CD4-positive, alpha-beta memory T cell (primary cell): ENCODE measurements at regions not wholly inside any gene's neighbourhood (a gene's known extent, or its start where the extent isn't known, plus 50 kb on each side); places are given as distances from the start of the nearest gene placed in this dataset.
"Not testable (repeated sequence)": the region's sequence is repeated elsewhere in the genome, so short reads cannot be mapped to it uniquely, and the experiment has no call there.

ENCODE experiments used
- CTCF ChIA-PET: fragments of 350-600 bp; sonication (Branson Sonifier 250); formaldehyde crosslinking; loops from one replicate; lab custom pipeline; 2021; ENCODE audit warnings: inconsistent platforms; ENCODE audit not compliant: partially characterized antibody; lab: Charles Lee
- POLR2A ChIA-PET: fragments of 350-600 bp; sonication (Branson Sonifier 250); formaldehyde crosslinking; loops from one replicate; lab custom pipeline; 2021; ENCODE audit not compliant: partially characterized antibody; lab: Charles Lee
- DNase-seq, 5 donors: peaks; one replicate each; pipeline versions ENCODE4 v3.0.0 to v3.0.0-alpha.2; 2020 to 2022; ENCODE audit warnings: mixed read lengths in 1 of 5
- H3K27ac ChIP-seq: one replicate; pipeline ENCODE4 v1.7.0; 2013; ENCODE audit warnings: low read depth, low read length
- H3K27me3 ChIP-seq: 2 replicates; pipeline ENCODE4 v1.7.0; 2013; ENCODE audit warnings: mild to moderate bottlenecking, low read length, moderate library complexity; ENCODE audit not compliant: insufficient read depth
- H3K36me3 ChIP-seq: 2 replicates; pipeline ENCODE4 v1.7.0; 2013; ENCODE audit warnings: mild to moderate bottlenecking, low read length, moderate library complexity; ENCODE audit not compliant: insufficient read depth
- H3K4me1 ChIP-seq: 2 replicates; pipeline ENCODE4 v1.7.0; 2013; ENCODE audit warnings: mild to moderate bottlenecking, low read length, moderate library complexity; ENCODE audit not compliant: insufficient read depth
- H3K4me3 ChIP-seq, 2 donors: one replicate each; pipeline ENCODE4 v1.7.0; 2013; ENCODE audit warnings: low read length in 2 of 2, mild to moderate bottlenecking in 1 of 2
- H3K9me3 ChIP-seq, 2 donors: one replicate each; pipeline ENCODE4 v1.7.0; 2013; ENCODE audit warnings: low read length in 2 of 2, control low read depth in 1 of 2; ENCODE audit not compliant: control insufficient read depth in 1 of 2
- H3K27ac Mint-ChIP-seq, 7 donors: one replicate each; pipeline ENCODE4 v1.8.0; 2020 to 2021; ENCODE audit warnings: mixed read lengths in 7 of 7, mild to moderate bottlenecking in 6 of 7, inconsistent platforms in 3 of 7, moderate library complexity in 3 of 7
- H3K27me3 Mint-ChIP-seq, 2 donors: one replicate each; pipeline ENCODE4 v1.8.0; 2020 to 2021; ENCODE audit warnings: mixed read lengths in 2 of 2
- H3K36me3 Mint-ChIP-seq, 2 donors: one replicate each; pipeline ENCODE4 v1.8.0; 2020 to 2021; ENCODE audit warnings: mixed read lengths in 2 of 2, inconsistent platforms in 1 of 2, mild to moderate bottlenecking in 1 of 2
- H3K4me1 Mint-ChIP-seq, 4 donors: one replicate each; pipeline ENCODE4 v1.8.0; 2020 to 2021; ENCODE audit warnings: mixed read lengths in 4 of 4, mild to moderate bottlenecking in 1 of 4
- H3K4me3 Mint-ChIP-seq, 8 donors: one replicate each; pipeline ENCODE4 v1.8.0; 2020 to 2021; ENCODE audit warnings: mixed read lengths in 8 of 8, mild to moderate bottlenecking in 7 of 8, moderate library complexity in 6 of 8, inconsistent platforms in 3 of 8
- H3K9me3 Mint-ChIP-seq, 8 donors: one replicate each; pipeline ENCODE4 v1.8.0; 2020 to 2021; ENCODE audit warnings: mixed read lengths in 8 of 8, mild to moderate bottlenecking in 5 of 8, inconsistent platforms in 3 of 8, moderate library complexity in 1 of 8
- intact Hi-C: fragments of 100-400 bp; cut with micrococcal nuclease; formaldehyde crosslinking; loops from one replicate; pipeline ENCODE4 v1.15.1; 2023

GRCh38 chr9:78905986-78906755, 609.2 kb downstream of the PSAT1 start:
- ChIA-PET CTCF (no interaction called here), POLR2A (no interaction called here)
- no peak overlapping the region for H3K4me3 Mint-ChIP-seq
- H3K4me1 ChIP-seq: no peaks in the 10 kb centered on the region
- no peaks in the 10 kb centered on the region for H3K27me3 Mint-ChIP-seq
- intact Hi-C loops: no loop called here
- no peaks in the 10 kb centered on the region for H3K36me3 Mint-ChIP-seq
- no peaks in the 10 kb centered on the region for H3K9me3 ChIP-seq
- no peaks in the 10 kb centered on the region for H3K27me3 ChIP-seq
- H3K9me3 Mint-ChIP-seq: peaks cover 0 to 10% (median 0%) of the 10 kb centered on the region in 8 donors
- no peaks in the 10 kb centered on the region for H3K36me3 ChIP-seq
- no peak overlapping the region for H3K27ac Mint-ChIP-seq
- no peaks in the 10 kb centered on the region for H3K4me1 Mint-ChIP-seq
- no peak overlapping the region for H3K27ac ChIP-seq
- no peak overlapping the region for H3K4me3 ChIP-seq
- no peak for DNase-seq

GRCh38 chr9:78909566-78909965, 612.6 kb downstream of the PSAT1 start:
- Histone ChIP-seq H3K4me3 (no peak overlapping the region), H3K4me1 (no peaks in the 10 kb centered on the region), H3K9me3 (no peaks in the 10 kb centered on the region), H3K27ac (no peak overlapping the region), H3K27me3 (no peaks in the 10 kb centered on the region), H3K36me3 (no peaks in the 10 kb centered on the region)
- intact Hi-C loops: no loop called here
- Mint-ChIP-seq H3K36me3 (no peaks in the 10 kb centered on the region), H3K4me1 (no peaks in the 10 kb centered on the region), H3K9me3 (peaks cover 0 to 10% (median 0%) of the 10 kb centered on the region in 8 donors), H3K4me3 (no peak overlapping the region), H3K27me3 (no peaks in the 10 kb centered on the region), H3K27ac (no peak overlapping the region)
- POLR2A ChIA-PET: no interaction called here
- DNase-seq: no peak
- CTCF ChIA-PET: no interaction called here

DNA sequence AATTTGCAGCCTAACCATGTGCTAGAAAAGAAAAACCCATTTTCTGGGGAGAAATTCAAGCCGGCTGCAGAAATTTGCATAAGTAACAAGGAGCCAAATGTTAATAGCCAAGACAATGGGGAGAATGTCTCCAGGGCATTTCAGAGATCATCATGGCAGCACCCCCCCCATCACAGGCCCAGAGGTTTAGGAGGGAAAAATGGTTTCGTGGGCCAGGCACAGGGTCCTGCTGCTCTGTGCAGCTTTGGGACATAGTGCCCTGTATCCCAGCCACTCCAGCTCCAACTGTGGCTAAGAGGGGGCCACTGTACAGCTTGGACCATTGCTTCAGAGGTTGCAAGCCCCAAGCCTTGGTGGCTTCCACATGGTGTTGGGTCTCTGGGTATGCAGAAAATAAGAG, 620.0 kb downstream of the PSAT1 start:
- POLR2A ChIA-PET, H3K27ac ChIP-seq, H3K27ac Mint-ChIP-seq, H3K4me3 ChIP-seq, H3K36me3 Mint-ChIP-seq, H3K4me1 ChIP-seq, intact Hi-C loops, H3K9me3 ChIP-seq, H3K27me3 Mint-ChIP-seq, H3K27me3 ChIP-seq, CTCF ChIA-PET, H3K4me1 Mint-ChIP-seq, DNase-seq, H3K36me3 ChIP-seq, H3K4me3 Mint-ChIP-seq: not testable (repeated sequence)
- H3K9me3 Mint-ChIP-seq: peaks cover 2 to 16% (median 5%) of the 10 kb centered on the region in 8 donors

GRCh38 chr9:78918976-78919375, 622.1 kb downstream of the PSAT1 start:
- Histone ChIP-seq H3K27me3 (no peaks in the 10 kb centered on the region), H3K36me3 (no peaks in the 10 kb centered on the region), H3K4me3 (no peak overlapping the region), H3K27ac (no peak overlapping the region), H3K9me3 (no peaks in the 10 kb centered on the region), H3K4me1 (no peaks in the 10 kb centered on the region)
- no peaks in the 10 kb centered on the region for H3K4me1 Mint-ChIP-seq
- no peak for DNase-seq
- ChIA-PET CTCF (no interaction called here), POLR2A (no interaction called here)
- no peaks in the 10 kb centered on the region for H3K36me3 Mint-ChIP-seq
- H3K27me3 Mint-ChIP-seq: no peaks in the 10 kb centered on the region
- intact Hi-C loops: no loop called here
- H3K9me3 Mint-ChIP-seq: peaks cover 2 to 16% (median 6%) of the 10 kb centered on the region in 8 donors
- H3K27ac Mint-ChIP-seq: no peak overlapping the region
- H3K4me3 Mint-ChIP-seq: no peak overlapping the region

GRCh38 chr9:78919701-78920100, 622.8 kb downstream of the PSAT1 start:
- Mint-ChIP-seq H3K4me3 (no peak overlapping the region), H3K27me3 (no peaks in the 10 kb centered on the region), H3K27ac (no peak overlapping the region), H3K36me3 (no peaks in the 10 kb centered on the region), H3K9me3 (peaks cover 2 to 16% (median 6%) of the 10 kb centered on the region in 8 donors), H3K4me1 (no peaks in the 10 kb centered on the region)
- no peaks in the 10 kb centered on the region for H3K4me1 ChIP-seq
- intact Hi-C loops: no loop called here
- H3K36me3 ChIP-seq: no peaks in the 10 kb centered on the region
- no peak overlapping the region for H3K27ac ChIP-seq
- H3K9me3 ChIP-seq: no peaks in the 10 kb centered on the region
- H3K4me3 ChIP-seq: no peak overlapping the region
- H3K27me3 ChIP-seq: no peaks in the 10 kb centered on the region
- DNase-seq: no peak
- ChIA-PET POLR2A (no interaction called here), CTCF (no interaction called here)

DNA sequence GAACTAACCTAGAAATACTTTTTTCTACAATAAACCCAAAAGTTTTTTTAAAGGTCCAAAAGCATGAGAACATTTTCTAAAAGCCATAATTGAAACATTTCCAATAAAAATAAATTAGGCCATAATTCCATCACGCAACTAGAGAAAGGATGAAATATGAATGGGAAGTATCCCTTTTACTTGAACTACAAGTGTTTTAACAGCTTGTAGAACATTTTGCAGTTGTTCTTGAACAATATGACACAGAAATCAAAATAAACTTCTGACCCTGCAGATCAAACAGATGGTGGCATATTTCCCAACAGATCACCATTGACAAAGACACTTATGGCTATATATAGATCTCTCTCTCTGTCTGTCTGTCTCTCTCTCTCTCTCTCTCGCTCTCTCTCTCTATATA, 624.4 kb downstream of the PSAT1 start:
- Histone ChIP-seq H3K4me1 (no peaks in the 10 kb centered on the region), H3K9me3 (no peaks in the 10 kb centered on the region), H3K36me3 (no peaks in the 10 kb centered on the region), H3K4me3 (no peak overlapping the region), H3K27me3 (no peaks in the 10 kb centered on the region), H3K27ac (no peak overlapping the region)
- Mint-ChIP-seq H3K4me1 (no peaks in the 10 kb centered on the region), H3K36me3 (no peaks in the 10 kb centered on the region), H3K4me3 (no peak overlapping the region), H3K27me3 (no peaks in the 10 kb centered on the region), H3K27ac (no peak overlapping the region), H3K9me3 (peaks cover 2 to 13% (median 5%) of the 10 kb centered on the region in 8 donors)
- DNase-seq: no peak
- intact Hi-C loops: no loop called here
- ChIA-PET CTCF (no interaction called here), POLR2A (no interaction called here)

GRCh38 chr9:78923966-78924659, 627.2 kb downstream of the PSAT1 start:
- intact Hi-C loops: no loop called here
- Histone ChIP-seq H3K9me3 (no peaks in the 10 kb centered on the region), H3K27ac (no peak overlapping the region), H3K36me3 (no peaks in the 10 kb centered on the region), H3K4me3 (no peak overlapping the region), H3K27me3 (no peaks in the 10 kb centered on the region), H3K4me1 (no peaks in the 10 kb centered on the region)
- Mint-ChIP-seq H3K27ac (no peak overlapping the region), H3K36me3 (no peaks in the 10 kb centered on the region), H3K4me3 (no peak overlapping the region), H3K9me3 (peaks cover 0 to 3% (median 1%) of the 10 kb centered on the region in 8 donors), H3K4me1 (no peaks in the 10 kb centered on the region), H3K27me3 (no peaks in the 10 kb centered on the region)
- ChIA-PET POLR2A (no interaction called here), CTCF (no interaction called here)
- no peak for DNase-seq
